Activated CD4-positive, alpha-beta T cell treated with anti-CD3 and anti-CD28 coated beads, Interleukin-2, amount 50 U/mL, for 48 hours (primary cell): ENCODE measurements at regions not wholly inside any gene's neighbourhood (a gene's known extent, or its start where the extent isn't known, plus 50 kb on each side); places are given as distances from the start of the nearest gene placed in this dataset.
"Not testable (repeated sequence)": the region's sequence is repeated elsewhere in the genome, so short reads cannot be mapped to it uniquely, and the experiment has no call there.

Source experiments
- DNase-seq, 2 experiments: peaks; one replicate each; pipeline ENCODE4 v3.0.0-alpha.2; 2020

DNA sequence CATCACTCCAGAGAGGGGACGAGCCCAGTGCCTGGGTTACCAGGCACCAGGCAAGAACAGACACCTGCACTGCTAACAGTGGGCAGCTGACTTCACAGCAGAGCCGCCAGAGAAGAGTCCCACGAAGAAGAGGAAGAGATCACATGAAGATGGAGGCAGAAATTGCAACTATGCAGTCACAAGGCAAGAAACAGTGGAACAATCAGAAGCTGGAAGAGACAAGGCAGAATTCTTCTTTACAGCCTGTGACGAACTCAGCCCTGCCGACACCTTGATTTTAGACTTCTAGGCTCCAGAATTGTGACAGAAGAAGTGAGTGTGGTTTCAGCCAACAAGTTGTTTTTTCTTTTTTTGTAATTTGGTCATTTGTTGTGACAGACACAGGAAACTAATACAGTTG, 59.2 kb downstream of the IL12A start:
- no peak for DNase-seq

- no peak for DNase-seq
These were observed 60.4 kb downstream of the IL12A start for GRCh38 chr3:160049038-160049437.

DNA sequence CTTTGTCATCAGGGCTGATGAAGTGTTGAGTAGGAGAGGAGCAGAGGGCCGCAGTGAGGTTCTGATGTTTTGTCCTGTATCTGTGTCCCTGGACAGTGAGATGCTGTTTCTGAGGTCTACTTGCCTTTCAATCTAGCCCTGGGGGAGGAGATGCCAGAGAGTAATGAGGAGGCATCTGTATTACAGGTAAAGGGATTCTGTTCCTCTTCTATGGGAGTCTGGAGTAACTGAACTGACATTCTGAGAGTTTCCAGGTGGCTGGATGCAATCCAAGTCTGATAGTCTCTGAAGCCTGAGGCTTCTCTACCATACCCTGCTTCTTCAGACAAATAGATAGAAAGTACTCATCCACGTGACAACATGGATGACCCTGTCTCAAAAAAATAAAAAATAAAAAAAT, 60.9 kb downstream of the IL12A start:
- no peak for DNase-seq

DNA sequence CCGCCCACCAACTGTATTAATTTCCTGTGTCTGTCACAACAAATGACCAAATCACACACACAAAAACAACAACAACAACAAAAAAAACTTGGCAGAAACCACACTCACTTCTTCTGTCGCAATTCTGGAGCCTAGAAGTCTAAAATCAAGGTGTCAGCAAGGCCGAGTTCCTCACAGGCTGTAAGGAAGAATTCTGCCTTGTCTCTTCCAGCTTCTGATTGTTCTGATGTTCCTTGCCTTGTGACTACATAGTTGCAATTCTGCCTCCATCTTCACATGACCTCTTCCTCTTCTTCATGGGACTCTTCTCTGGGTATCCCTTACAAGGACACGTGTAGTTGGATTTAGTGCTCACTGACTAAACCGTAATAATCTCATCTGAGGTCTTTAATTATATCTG, 61.4 kb downstream of the IL12A start:
- no peak for DNase-seq

- DNase-seq: no peak
These were observed 63.9 kb downstream of the IL12A start for GRCh38 chr3:160052385-160053047.

- DNase-seq: no peak
These were observed 64.4 kb downstream of the IL12A start for GRCh38 chr3:160053048-160053391.

DNA sequence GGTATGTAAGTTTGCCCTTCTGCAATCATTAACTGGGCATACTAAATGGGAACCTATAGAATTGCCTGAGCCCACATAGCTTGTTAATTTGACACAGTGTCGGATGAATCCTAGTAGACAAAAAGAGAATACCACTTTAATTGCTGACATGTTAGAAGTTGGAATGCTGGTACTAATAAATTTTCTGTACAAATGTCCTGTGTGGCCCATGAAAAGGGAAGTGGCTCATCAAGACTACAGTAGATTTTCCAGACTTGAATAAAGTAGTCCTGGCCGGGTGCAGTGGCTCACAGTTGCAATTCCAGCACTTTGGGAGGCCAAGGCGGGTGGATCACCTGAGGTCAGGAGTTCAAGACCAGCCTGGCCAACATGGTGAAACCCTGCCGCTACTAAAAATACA, 66.2 kb downstream of the IL12A start:
- not testable (repeated sequence) for DNase-seq

DNA sequence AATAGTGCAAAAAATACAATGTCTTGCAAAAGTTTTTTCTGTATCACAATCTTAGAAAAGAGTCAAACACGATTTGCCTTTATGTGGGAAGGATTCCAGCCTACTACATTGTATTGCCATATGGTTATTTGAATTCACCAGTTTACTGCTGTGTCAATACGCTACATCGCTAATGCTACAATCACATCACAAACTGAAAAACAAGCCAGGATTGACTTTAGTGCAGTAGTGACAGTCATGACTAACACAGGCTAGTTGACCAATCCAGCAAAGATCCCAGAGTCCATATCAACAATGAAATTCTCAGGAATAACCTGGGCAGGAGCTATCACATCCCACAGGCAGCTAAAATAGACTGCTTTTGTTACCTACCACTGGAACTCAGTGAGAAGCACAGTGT, 67.0 kb downstream of the IL12A start:
- DNase-seq: no peak

GRCh38 chr3:160057331-160057730, 68.7 kb downstream of the IL12A start:
- no peak for DNase-seq

DNA sequence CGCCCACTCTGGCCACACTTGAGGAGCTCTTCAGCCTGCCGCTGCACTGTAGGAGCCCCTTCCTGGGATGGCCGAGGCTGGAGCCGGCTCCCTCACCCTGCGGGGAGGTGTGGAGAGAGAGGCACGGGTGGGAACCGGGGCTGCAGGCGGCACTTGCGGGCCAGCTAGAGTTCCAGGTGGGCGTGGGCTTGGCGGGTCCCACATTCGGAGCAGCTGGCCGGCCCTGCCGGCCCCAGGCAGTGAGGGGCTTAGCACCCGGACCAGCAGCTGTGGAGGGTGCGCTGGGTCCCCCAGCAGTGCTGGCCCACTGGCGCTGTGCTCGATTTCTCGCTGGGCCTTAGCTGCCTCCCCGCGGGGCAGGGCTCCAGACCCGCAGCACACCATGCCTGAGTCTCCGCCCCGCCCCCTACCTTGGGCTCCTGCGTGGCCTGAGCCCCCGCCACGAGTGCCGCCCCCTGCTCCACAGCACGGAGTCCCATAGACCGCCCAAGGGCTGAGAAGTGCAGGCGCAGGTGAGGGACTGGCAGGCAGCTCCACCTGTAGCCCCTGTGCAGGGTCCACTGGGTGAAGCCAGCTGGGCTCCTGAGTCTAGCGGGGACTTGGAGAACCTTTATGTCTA, 71.9 kb downstream of the IL12A start:
- DNase-seq: no peak

DNA sequence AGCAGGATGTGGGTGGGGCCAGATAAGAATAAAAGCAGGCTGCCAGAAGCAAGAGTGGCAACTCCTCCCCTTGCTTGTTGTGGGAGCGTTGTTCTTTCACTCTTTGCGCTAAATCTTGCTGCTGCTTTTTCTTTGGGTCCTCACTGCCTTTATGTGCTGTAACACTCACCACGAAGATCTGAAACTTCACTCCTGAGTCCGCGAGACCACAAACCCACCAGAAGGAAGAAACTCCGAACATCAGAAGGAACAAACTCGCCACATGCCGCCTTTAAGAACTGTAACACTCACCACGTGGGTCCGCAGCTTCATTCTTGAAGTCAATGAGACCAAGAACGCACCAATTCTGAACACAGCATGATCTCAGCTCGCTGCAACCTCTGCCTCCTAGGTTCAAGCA, 72.9 kb downstream of the IL12A start:
- DNase-seq: no peak

DNA sequence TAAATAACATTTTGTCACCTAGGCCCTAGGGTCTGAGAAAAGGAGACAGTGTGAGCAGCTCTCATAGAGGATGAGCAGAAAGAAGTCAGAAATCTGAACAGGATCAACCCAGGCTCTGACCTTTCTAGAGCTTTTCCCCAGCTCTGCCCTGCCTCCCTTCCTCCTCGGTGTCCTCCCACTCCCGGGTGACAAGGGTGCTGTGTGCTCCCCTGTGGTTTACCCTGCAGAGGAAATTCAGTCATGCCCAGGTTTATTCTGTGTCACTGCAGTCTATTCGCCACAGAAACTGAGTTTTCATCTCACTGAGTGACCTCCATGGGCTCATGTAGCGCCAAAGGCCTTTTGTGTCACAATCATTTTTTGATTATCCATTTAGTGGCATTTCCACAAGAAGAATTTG, 76.6 kb downstream of the IL12A start:
- no peak for DNase-seq

- no peak for DNase-seq
These were observed 77.2 kb downstream of the IL12A start for GRCh38 chr3:160065786-160066185.

GRCh38 chr3:160069986-160070385, 81.4 kb downstream of the IL12A start:
- DNase-seq: no peak

- no peak for DNase-seq
These were observed 87.9 kb downstream of the IL12A start for GRCh38 chr3:160076519-160076918.

DNA sequence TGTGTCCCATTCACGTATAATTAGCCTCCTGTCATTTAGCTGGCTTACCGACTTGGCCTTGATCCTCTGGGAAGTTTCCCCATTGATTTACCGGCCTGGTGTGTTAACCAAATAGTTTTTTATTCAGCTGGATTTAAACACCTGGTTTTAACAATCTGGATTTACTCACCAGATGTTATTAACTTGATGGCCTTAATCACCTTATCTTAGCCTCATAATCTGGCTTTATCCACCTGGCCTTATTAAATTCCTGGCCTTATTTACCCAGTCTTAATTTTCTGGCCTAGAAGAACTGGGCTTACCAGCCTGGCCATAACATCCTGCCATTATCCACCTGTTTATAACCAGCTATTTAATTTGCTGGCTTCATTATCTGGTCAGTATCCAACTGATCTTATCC, 89.9 kb downstream of the IL12A start:
- no peak for DNase-seq

DNA sequence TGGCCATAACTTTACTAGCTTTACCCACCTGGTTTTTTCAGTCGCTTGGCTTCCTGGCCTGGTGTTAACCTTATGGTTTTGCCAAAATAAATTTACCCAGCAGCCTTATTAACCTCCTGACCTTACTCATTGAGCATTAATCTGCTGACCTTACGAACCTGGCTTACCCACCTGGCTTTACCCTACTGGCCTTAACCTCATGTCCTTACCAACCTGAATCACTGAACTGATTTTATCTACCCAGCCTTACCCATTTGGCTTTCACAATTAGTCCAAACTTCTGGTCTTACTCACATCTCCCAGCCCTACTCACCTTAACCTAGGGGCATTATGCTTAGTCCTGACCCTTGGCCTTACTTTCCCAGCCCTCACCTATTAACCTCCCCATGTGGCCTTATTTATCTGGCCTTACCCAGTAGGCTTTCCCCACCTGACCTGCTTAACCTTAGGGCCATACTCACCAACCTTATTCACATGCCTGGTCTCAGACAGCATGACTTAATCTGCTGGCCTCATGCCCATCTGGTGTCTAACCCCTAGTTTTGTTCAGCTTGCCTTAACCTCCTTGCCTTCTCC, 93.4 kb downstream of the IL12A start:
- DNase-seq: no peak

DNA sequence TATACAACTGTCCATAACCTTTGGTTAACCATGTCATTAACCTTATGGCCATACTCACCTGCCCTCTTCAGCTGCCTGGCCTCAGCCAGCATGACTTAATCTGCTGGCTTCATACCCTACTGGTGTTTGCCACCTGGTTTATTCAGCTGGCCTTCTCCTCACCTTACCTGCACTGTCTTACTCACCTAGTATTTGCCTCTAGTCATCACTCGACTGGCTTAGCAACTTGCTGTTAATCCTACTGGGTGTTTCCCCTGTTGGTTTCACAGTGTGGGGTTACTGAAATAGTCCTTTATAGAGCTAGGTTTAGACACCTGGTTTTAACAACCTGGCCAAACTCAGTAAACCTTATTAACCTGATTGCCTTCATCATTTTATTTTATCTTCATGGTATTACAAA, 96.4 kb downstream of the IL12A start:
- no peak for DNase-seq

GRCh38 chr3:160088492-160089137, 100.0 kb downstream of the IL12A start:
- no peak for DNase-seq

DNA sequence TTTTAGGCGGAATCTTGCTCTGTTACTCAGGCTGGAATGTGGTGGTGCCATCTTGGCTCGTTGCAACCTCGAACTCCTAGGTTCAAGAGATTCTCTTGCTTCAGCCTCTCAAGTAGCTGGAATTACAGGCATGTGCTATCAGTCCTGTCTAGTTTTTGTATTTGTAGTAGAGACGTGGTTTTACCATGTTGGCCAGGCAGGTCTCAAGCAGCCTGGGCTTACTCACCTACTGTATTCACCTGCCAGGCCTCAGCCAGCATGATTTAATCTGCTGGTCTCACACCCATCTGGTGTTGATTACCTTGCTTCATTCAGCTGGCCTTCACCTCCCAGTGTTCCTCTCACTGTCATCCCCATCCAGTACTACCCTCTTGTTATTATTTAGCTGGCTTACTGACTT, 102.0 kb downstream of the IL12A start:
- DNase-seq: no peak

GRCh38 chr3:160091441-160091840, 102.8 kb downstream of the IL12A start:
- no peak for DNase-seq

GRCh38 chr3:160092760-160093159, 104.1 kb downstream of the IL12A start:
- DNase-seq: no peak

DNA sequence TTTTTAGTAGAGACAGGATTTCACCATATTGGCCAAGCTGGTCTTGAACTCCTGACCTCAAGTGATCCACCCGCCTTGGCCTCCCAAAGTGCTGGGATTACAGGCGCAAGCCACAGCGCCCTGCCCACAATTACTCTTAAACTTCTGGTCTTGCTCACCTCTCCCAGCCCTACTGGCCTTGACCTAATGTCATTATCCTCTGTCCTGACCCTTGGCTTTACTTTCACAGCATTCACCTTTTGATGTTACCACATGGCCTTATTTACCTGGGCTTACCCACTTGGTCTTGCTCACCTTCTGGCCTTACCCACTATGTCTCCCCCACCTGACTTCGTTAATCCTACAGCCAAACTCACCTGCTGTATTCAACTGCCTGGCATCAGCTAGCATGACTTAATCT, 105.9 kb downstream of the IL12A start:
- DNase-seq: no peak

- no peak for DNase-seq
These were observed 108.8 kb downstream of the IL12A start for GRCh38 chr3:160097478-160097877.
